ENCODE measurements at regions not wholly inside any gene's neighbourhood (a gene's known extent, or its start where the extent isn't known, plus 50 kb on each side); places are given as distances from the start of the nearest gene placed in this dataset.
"Not testable (repeated sequence)": the region's sequence is repeated elsewhere in the genome, so short reads cannot be mapped to it uniquely, and the experiment has no call there.

GRCh38 chr11:26841818-26842473 is 120.1 kb upstream of the SLC5A12 start:
- DNase-seq, result peak; percentile 86

- peak; percentile 74 for DNase-seq
Observed at GRCh38 chr11:26842478-26843282, 120.8 kb upstream of the SLC5A12 start.

- DNase-seq, result no peak
Observed at GRCh38 chr11:26843539-26843938, 121.7 kb upstream of the SLC5A12 start.

GRCh38 chr11:26844963-26845362 is 123.1 kb upstream of the SLC5A12 start:
- DNase-seq, result no peak

- peak; percentile 66 for DNase-seq
Observed at GRCh38 chr11:26846227-26846626, 124.4 kb upstream of the SLC5A12 start.

DNA sequence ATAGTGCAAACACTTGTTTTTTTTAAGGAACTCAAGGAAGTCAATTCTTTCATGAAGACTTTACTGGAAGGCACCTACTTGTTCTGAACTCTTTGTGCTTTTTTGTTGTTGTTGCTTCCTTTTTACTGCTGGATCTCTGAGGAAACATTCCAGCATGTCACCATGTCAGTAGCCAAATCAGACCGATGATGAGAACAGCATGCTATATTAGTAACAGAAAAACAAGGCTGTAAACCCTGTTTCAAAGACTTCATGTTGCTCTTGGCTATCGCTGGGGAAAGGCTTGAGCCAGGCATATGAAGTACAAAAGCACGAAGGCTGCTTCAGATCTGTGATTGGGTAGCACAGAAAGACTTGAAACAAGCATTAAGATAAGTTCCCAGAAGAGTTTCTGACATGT is 125.6 kb upstream of the SLC5A12 start:
- DNase-seq, result peak; percentile 77

- no peak for DNase-seq
Observed at GRCh38 chr11:26847977-26848376, 126.1 kb upstream of the SLC5A12 start.

DNA sequence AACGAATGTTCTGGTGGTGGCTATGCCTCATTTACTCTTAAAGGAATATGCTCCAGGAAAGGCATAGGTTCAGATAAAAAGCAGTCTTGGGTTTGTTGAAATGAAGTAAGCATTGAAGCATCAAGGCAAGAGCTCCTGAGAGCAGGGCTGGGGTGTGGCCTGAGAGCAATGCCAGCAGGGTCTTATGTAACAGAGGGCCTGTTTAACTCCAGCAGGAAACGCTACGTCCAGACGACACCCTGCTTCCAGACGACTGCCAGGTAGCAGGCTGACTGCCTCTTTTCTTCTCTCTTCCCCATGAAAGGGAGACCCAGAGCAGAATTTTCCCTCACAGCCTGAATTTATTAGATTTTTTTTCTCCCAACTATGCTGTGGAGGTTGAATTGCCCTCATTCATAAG is 127.2 kb upstream of the SLC5A12 start:
- no peak for DNase-seq

DNA sequence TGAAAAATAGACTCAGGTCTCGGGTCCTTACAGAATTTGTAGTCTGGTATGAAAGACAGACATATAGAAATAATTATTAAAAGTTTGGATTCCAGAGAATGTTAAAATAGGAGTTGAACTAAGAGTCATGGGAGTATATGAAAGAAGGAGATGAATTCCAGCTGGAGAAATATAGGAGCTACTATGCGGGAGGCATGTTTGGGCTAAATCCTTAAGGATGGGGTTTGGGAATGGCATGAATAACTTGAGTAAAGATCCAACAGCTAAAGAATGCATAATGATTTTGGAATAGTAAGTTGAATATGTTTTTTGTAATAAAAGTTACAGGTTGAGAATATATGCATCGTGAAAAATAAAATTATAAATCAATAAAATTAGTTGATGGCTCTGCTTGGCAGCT is 129.4 kb upstream of the SLC5A12 start:
- DNase-seq, result peak; percentile 86

DNA sequence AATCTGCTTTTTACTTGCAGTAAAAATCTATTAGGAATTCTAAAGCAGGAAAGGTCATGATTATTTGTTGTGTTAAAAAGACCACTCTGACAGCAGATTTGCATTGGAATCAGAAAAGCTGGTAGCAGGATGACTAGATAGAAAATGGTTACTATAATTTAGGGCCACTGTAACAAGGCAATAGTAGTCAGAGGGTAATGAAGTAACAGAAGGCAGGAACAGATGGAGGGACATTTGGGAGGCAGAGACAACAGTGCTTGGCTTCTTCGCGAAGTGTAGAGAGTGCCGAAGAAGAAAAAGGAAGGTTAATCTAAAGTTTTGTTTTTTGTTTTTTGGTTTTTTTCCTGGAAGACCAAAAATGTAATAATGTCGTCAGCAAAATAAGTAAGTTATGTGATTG is 129.8 kb upstream of the SLC5A12 start:
- DNase-seq, result no peak

GRCh38 chr11:26858098-26858497 is 135.8 kb upstream of the FIBIN start:
- no peak for DNase-seq

GRCh38 chr11:26859416-26859815 is 134.5 kb upstream of the FIBIN start:
- no peak for DNase-seq

- DNase-seq, result peak; percentile 60
Observed at GRCh38 chr11:26860091-26860780, 133.7 kb upstream of the FIBIN start.

GRCh38 chr11:26860895-26861294 is 133.0 kb upstream of the FIBIN start:
- DNase-seq, result no peak

DNA sequence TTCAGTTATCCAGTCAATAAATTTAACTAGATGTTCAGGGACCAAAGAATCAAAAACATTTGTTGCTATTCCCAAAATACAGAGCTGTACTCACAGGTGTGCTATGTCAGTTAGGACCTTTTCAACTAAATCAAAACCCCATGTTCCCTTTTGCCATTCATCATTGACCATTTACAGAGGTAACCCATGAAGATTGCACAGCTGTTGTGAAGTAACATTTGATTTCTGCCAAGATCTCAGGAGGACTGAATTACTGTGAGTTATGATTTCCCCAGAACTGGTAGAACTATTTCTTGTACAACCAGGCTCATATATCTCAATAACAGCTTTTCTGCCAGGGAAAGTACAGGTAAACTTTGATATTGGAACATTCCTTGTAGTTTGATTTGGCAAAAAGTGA is 131.1 kb upstream of the FIBIN start:
- no peak for DNase-seq

DNA sequence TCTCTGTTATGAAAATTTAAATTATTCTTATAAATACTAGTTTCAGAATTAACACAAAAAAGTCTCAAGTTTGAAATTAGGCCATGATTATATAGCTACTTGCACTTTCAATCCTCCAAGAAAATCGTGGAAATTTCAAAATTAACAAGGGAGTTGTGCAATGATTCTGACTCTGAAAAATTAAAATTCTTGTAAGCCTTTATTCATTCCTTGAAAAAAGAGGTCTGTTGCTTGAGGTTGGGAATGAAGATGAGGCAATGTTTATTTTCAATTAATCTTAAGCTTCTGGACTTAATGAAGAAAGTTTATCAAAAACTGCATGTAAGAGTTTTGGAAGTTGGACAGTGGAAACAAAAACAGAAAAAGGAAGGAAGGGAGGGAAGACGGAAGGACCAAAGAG is 128.2 kb upstream of the FIBIN start:
- no peak for DNase-seq

DNA sequence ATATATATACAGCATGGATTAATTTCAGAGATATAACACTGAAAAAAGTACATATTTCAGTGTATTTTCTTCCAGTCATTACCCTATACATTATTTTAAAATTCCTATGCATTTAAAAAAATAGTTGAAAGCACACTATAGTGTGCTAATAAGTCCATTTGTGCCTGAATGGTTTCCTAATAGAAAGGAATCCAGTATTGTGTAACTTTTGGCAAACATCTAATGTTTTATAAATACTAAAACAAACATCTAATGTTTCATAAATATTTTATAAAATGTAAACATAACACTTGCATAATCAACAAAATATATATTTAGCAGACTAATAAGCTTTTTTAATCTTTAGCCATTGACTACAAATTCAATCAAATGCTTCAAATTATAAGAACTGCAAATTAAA is 126.6 kb upstream of the FIBIN start:
- DNase-seq, result no peak

GRCh38 chr11:26878959-26879581 is 114.8 kb upstream of the FIBIN start:
- no peak for DNase-seq

DNA sequence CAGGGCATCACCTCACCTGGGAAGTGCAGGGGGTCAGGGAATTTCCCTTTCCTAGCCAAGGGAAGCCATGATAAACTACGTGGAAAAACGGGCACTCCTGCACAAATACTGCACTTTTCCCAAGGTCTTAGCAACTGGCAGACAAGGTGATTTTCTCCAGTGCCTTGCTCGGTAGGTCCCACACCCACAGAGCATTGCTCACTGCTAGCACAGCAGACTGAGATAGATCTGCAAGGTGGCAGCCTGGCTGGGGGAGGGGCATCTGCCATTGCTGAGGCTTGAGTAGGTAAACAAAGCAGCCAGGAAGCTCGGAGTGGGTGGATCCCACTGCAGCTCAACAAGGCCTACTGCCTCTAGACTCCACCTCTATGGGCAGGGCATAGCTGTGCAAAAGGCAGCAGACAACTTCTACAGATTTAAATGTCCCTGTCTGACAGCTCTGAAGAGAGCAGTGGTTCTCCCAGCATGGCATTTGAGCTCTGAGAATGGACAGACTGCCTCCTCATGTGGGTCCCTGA is 111.5 kb upstream of the FIBIN start:
- DNase-seq, result not testable (repeated sequence)

DNA sequence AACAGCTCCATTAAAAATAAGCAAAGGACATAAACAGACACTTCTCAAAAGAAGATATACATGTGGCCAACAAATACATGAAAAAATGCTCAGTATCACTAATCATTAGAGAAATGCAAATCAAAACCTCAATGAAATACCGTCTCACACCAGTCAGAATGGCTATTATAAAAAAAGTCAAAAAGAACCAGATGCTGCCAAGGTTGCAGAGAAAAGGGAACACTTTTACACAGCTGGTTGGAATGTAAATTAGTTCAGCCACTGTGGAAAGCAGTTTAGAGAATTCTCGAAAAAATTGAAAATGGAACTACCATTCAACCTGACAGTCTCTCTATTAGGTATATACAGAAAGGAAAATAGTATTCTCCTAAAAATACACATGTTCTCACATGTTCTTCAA is 102.4 kb upstream of the FIBIN start:
- DNase-seq, result peak; percentile 16

- peak; percentile 47 for DNase-seq
Observed at GRCh38 chr11:26896719-26897118, 97.2 kb upstream of the FIBIN start.

GRCh38 chr11:26898799-26899198 is 95.1 kb upstream of the FIBIN start:
- no peak for DNase-seq

DNA sequence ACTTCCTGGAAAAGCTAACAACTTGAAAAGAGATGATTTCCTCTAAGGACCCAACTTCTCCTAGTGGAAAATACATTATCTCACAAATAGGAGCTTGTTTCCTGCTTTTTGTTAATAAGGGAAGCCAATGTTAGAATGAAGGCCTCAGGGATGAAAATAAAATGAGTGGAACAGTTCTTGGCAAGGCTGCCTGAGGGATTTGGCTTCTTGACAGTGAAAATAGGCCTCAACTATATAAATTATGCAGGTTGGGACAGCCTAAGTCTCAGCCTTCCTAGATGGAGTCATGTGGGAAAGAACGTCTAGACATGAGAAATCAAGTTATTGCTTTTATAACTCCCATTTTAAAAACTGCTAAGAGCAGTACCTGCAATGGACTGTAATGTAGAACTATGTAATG is 92.8 kb upstream of the FIBIN start:
- DNase-seq, result peak; percentile 36
